Activated CD4-positive, alpha-beta T cell treated with anti-CD3 and anti-CD28 coated beads, Interleukin-2, amount 50 U/mL, for 1 hour (primary cell): ENCODE measurements at regions not wholly inside any gene's neighbourhood (a gene's known extent, or its start where the extent isn't known, plus 50 kb on each side); places are given as distances from the start of the nearest gene placed in this dataset.

Experiments
- DNase-seq: peaks from one replicate; pipeline ENCODE4 v3.0.0-alpha.2; 2020

- DNase-seq: no peak
These were observed 60.0 kb downstream of the ING1 start for GRCh38 chr13:110773480-110773879.

- no peak for DNase-seq
These were observed 60.6 kb downstream of the ING1 start for GRCh38 chr13:110774051-110774450.

- no peak for DNase-seq
These were observed 61.0 kb downstream of the ING1 start for GRCh38 chr13:110774490-110774889.

GRCh38 chr13:110775576-110775975 is 62.1 kb downstream of the ING1 start:
- no peak for DNase-seq

GRCh38 chr13:110777251-110777820 is 63.8 kb downstream of the ING1 start:
- DNase-seq: no peak

DNA sequence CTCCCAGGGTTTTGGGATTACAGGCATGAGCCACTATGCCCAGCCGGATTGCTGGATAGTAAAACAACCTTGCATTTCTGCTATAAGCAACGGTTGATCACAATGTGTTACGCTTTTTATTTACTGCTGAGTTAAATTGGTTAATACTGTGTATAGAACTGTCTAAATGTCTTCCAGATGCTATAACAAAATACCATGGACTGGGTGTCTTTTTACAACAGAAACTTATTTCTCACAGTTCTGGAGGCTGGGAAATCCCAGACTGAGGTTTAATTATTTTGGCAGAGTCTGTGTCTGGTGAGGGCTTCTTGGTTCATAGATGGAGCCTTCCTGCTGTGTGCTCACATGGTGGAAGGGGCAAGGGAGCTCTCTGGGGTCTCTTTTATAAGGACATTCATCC is 65.5 kb downstream of the ING1 start:
- no peak for DNase-seq

DNA sequence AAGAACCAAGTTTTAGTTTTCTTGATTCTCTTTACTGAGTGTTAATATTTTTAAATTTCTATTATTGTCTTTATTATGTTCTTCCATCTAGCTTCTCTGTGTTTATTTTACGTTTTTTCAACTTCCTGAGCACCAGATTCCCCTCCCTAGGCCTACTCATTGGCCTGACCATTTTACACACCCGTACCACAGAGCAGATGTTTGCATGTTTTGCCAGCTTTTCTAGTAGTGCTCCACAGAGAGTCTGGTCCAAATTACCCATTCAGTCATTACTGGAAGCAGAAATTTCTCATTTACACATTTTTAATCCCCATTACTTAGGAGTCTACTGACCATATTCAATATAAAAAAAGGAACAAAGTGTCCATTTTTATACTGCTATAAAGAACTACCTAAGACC is 66.9 kb downstream of the ING1 start:
- no peak for DNase-seq

GRCh38 chr13:110782185-110782584 is 68.7 kb downstream of the ING1 start:
- no peak for DNase-seq

- DNase-seq: no peak
These were observed 71.2 kb downstream of the ING1 start for GRCh38 chr13:110784704-110785103.

DNA sequence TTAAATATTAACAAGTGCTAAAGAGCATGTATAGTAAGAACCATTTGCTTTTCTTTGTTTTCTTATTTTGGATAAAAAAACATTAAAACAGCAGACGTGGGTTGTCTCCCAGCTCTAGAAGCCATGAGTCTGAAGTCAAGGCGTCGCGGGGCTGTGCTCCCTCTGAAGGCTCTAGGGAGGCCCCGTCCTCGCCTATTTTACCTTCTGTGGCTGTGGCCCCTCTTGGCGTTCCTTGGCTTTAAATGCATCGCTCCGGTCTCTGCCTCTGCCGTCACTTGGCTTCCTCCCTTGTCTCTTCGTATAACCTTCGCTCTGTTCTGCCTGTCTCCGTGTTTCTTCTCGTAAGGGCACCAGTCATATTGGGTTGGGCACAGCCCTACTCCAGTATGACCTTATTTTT is 75.3 kb downstream of the ING1 start:
- DNase-seq: no peak

- DNase-seq: no peak
These were observed 76.4 kb downstream of the ING1 start for GRCh38 chr13:110789871-110790270.

GRCh38 chr13:110790371-110790770 is 76.9 kb downstream of the ING1 start:
- DNase-seq: no peak

DNA sequence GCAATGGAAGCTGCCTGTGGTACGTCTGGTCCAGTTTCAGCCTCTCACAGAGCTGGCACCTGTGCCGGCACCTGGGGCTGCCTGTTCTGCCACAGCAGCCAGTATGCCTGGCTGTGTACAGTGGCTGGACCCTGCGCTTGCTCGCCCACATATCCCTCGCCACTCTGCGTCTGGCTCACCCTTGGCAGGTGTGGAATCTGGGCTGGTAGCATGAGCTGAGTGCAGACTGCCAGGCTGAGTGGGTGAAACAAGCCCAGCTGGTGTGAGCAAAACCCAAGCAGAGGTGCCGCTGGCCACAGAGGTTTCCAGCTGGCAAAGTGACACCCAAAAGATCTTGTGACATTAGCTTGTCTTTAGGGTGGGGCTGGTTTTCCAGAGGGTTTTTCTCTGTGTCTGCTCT is 80.7 kb downstream of the ING1 start:
- no peak for DNase-seq

GRCh38 chr13:110797230-110797877 is 83.9 kb downstream of the ING1 start:
- no peak for DNase-seq

- DNase-seq: no peak
These were observed 84.8 kb downstream of the ING1 start for GRCh38 chr13:110798081-110798994.

DNA sequence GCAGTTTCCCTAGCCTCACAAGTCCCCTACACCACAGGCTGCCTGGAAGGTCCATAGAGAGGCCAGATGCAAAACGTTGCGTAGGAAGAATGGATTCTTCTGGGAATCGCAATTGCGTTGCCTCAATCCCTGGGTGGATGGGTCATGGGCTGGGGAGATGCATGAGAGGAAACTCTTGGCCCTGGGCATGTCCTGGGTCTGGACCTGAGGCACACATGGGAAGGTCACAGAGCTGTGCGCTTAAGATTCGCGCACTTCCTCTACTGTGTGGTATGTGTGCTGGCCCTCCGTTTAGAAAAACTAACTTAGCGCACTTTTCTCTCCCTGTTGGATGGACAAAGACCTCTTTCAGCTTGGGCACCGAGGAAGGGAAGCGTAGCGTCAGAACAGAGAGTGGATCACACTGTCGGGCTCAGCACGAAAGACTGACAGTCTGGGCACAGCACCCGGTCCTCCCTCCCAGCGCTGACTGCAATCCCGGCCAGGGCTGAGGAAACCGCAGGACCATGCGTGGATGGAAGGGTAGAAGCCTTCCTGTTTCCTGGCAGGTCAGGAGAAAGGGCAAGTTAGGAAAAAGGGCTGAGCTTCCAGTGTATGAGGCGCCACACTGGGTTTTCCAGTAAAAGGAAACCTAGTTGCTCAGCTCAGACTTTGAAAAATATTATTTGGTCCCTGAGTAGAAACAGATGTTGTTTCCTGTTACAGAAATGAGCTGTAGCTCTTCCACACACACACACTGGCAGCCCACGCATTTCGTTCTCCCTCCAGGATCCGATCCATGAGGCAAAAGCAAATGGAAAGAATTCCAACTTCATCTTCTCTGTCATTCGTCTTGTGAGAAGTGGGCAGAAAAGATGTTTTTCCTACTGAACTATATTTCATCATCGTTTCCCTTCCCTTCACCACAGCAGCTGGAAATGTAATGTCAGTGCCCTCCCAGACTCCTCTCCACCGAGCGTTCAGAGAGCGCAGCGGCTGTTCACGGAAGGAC is 86.0 kb downstream of the ING1 start:
- DNase-seq: no peak

DNA sequence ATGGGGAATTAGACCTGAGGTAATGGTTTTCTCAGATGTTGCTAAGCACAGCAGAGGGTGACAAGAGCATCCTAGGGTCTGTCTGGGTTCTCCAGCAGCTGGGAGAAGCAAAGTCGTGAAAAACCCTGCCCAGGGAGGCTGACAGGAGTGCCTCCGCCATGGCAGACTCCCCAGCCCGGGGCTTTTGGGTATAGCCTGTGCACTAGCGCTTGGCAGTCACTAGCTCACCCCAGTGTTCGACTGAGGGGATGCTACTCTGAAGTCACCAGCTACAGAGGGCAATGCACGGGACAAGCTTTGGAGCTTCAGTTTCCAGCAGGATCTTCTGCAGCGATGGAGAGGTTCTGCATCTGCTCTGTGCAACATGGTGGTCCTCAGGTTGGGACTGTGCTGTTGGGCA is 87.5 kb downstream of the ING1 start:
- DNase-seq: no peak

DNA sequence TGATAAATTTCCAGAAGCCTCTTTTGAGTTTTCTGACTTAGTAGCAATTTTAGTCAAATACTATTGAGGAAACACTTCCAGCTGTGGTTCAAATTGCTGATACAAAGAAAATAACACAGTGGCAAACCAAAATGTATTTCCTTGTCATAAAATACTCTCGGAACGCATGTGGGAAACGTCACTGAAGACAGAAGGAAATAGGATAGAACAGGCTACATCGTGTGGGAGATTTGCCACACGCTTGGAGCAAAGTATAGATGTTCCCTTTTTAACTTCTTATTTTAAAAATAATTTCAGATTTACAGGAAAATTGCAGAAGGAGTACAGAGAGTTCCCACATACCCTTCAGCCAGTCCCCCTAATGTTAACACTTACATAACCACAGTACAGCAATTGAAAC is 88.8 kb downstream of the ING1 start:
- DNase-seq: no peak

- no peak for DNase-seq
These were observed 93.1 kb downstream of the ING1 start for GRCh38 chr13:110806636-110807035.

DNA sequence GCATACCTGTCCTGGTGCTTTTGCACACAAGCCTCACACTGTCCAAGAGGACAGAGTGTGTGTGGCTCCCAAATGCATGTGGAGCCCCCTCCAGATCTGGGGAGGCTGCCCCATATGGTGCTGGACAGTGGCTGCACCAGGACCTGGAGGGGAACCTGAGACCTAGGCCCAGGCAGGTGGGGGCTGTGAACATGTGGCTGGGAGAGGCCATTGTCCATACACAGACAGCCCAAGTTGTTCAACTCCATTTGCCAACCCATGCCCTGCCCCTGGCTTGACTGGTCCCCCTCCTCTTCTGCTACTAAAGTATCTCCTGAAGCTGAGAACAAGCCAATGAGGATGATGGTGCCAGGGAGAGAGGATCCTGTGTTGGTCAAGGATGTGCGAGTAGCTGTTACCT is 94.0 kb downstream of the ING1 start:
- DNase-seq: no peak

- no peak for DNase-seq
These were observed 94.6 kb downstream of the ING1 start for GRCh38 chr13:110808138-110808537.

DNA sequence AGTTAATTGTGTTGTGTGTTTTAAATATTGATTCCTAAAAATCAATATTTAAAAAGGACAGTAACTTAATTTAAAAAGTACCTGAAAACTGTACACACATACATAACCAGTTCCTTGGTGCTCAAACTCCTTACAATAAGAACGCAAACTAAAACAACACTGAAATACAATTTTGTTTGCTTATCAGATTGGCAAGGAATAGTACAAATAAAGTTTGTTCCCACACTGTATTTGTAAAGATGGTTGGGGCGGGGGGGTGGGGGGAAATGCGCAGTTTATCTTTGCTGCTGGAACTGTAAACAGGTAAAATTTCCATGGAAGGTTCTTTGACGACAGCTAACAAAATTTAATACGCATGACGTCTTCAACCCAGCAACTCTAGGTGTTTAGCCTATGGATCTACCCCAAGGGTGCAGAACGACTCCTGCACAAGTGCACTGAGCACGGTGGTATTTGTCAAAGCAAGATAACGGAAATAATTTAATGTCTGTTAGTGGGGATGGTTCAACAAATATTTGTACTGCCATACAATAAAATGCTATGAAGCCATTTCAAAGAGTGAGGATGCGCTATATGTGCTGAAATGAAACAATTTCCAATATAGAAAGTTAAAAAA is 96.5 kb downstream of the ING1 start:
- DNase-seq: no peak
